Erythroblast (primary cell): ENCODE measurements at regions not wholly inside any gene's neighbourhood (a gene's known extent, or its start where the extent isn't known, plus 50 kb on each side); places are given as distances from the start of the nearest gene placed in this dataset.

Source experiments
- GATA1 ChIP-seq: IDR thresholded peaks from 2 replicates; pipeline ENCODE4 v1.6.1; 2011; ENCODE audit warnings: low read depth, mild to moderate bottlenecking, control low read depth, low read length, moderate library complexity
- POLR2A ChIP-seq: IDR thresholded peaks from 2 replicates; pipeline ENCODE4 v1.6.1; 2011; ENCODE audit warnings: mild to moderate bottlenecking, low read length

- no peak for TF ChIP-seq POLR2A
- no peak for TF ChIP-seq GATA1
Measured at GRCh38 chr15:100786139-100786531, 93.5 kb upstream of the ALDH1A3 start.
